ENCODE measurements at regions not wholly inside any gene's neighbourhood (a gene's known extent, or its start where the extent isn't known, plus 50 kb on each side); places are given as distances from the start of the nearest gene placed in this dataset.

DNA sequence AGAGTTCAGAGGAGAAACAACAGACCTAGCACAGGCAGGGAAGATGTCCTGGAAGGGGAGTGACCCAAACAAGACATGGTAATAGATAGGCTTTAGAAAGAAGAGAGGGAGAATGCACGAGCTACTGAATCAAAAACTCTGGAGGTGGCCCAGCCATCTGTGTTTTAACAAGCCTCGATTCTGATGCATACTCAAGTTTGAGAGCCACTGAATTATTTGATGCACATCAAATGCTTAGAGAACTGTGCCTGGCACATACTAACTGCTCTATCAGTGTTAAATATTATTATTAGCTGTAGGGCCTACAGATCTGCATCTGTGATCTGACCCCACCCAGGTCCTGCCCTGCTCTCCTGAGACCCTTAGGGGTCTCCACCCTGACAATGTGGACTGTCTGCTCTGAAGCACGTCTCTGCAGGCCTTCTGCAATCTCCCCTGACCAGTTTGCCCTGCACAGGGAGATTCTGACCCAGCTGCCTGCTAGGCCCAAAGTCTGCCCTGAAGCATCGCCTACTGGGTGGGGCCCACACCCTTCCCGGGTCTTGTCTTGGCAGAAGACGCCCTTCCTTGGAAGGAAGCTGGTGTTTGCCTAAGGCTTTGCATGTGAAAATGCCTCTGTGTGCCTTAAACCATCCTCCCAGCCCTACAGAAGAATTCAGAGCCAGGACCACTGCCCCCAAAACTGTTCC, 201.5 kb upstream of the KLF3 start:
- no peaks in the 10 kb centered on the region for H3K9me3 ChIP-seq
- no peaks in the 10 kb centered on the region for H3K36me3 ChIP-seq
- no peaks in the 10 kb centered on the region for H3K27me3 ChIP-seq
- intact Hi-C loops (cut with DNase I): no loop called here
- no peak overlapping the region for H3K27ac ChIP-seq
- WGBS (ENCODE audit: insufficient coverage, low coverage, low lambda C conversion rate, missing lambda C conversion rate): 79% methylated on average over 2 of the region's 6 CpGs
- DNase-seq (no peak), ATAC-seq (no peak)
- H3K4me1 ChIP-seq: no peaks in the 10 kb centered on the region
- no peak overlapping the region for H3K4me3 ChIP-seq
- TF ChIP-seq, protein P1, sequence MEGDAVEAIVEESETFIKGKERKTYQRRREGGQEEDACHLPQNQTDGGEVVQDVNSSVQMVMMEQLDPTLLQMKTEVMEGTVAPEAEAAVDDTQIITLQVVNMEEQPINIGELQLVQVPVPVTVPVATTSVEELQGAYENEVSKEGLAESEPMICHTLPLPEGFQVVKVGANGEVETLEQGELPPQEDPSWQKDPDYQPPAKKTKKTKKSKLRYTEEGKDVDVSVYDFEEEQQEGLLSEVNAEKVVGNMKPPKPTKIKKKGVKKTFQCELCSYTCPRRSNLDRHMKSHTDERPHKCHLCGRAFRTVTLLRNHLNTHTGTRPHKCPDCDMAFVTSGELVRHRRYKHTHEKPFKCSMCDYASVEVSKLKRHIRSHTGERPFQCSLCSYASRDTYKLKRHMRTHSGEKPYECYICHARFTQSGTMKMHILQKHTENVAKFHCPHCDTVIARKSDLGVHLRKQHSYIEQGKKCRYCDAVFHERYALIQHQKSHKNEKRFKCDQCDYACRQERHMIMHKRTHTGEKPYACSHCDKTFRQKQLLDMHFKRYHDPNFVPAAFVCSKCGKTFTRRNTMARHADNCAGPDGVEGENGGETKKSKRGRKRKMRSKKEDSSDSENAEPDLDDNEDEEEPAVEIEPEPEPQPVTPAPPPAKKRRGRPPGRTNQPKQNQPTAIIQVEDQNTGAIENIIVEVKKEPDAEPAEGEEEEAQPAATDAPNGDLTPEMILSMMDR (IDR thresholded peaks at IDR 0.05): no peak

DNA sequence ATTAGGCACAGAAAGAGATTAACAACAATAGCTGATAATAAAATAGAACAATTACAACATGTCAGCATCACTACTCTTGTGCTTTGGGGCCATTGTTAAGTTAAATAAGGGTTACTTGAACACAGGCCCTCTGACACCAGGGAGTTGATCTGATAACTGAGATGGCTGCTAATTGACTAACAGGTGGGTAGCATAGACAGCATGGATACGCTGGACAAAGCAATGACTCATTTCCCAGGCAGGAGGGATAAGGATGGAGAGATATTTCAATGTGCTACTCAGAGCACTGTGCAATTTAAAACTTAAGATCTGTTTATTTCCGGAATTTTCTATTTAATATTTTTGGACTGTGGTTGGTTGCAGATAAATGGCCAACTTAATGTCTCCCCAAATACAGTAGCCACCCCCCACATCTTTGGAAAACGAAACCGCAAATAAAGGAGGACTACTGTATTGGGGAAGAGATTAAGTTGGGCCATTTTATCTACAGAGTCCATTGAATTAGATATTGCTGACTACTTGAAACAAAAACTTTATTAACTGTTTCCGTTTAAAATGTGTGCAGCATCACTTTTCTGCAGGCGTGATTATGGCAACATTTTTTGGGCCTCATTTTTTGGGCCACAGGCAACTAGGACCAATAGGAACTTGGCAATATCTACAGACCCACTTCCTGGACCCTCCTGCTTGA, 200.6 kb upstream of the KLF3 start:
- WGBS (ENCODE audit: insufficient coverage, low coverage, low lambda C conversion rate, missing lambda C conversion rate): 87% methylated on average over 6 of the region's 6 CpGs
- TF ChIP-seq, protein P1 (IDR thresholded peaks at IDR 0.05): no peak
- TF ChIP-seq POLR2A (IDR thresholded peaks at IDR 0.05): no peak
- Histone ChIP-seq H3K27me3 (no peaks in the 10 kb centered on the region), H3K27ac (no peak overlapping the region), H3K9me3 (no peaks in the 10 kb centered on the region), H3K4me1 (no peaks in the 10 kb centered on the region), H3K4me3 (no peak overlapping the region), H3K36me3 (no peaks in the 10 kb centered on the region)
- no peak for ATAC-seq
- DNase-seq: no peak
- intact Hi-C loops (cut with DNase I): no loop called here

DNA sequence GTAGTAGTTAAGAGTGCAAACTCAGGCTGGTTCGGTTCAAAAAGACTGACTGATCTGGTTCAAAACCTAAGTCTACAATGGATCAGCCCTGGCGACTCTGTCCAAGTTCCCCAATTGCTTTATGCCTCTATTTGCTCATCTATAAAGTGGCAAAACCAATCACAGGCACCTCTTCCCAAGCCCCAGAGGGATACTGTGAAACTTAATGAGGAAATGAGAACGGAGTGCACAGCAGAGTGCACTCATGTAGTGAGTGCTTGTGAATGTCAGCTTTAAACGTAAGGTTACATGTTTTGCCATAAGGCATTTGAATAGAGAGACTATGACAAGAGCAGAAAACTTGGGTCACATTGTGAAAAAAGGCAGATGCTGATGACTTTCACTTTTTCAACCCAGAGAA, 199.7 kb upstream of the KLF3 start:
- no peak for TF ChIP-seq POLR2A (IDR thresholded peaks at IDR 0.05)
- TF ChIP-seq, protein P1 (IDR thresholded peaks at IDR 0.05): no peak

DNA sequence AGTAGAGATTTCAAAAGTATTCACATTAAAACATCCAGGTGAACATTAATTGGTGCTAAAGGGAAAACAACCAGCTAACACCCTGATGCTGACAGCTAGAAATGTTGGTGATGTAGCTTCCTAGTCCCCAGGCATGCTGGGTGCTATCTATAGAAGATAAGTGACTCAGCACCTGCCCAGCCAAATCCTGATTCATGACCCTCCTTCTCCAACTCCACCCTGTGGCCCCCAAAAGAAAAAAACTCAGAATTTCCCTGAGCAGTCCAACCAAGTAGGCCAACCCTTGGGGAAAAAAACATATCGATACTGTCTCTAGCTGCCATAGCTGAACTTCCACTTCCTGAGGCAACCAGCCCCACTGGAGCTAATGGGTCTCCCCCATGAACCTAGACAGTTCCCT, 197.6 kb upstream of the KLF3 start:
- H3K4me1 ChIP-seq: no peaks in the 10 kb centered on the region
- DNase-seq: no peak
- no peak overlapping the region for H3K4me3 ChIP-seq
- ATAC-seq: no peak
- H3K27ac ChIP-seq: no peak overlapping the region
- no peaks in the 10 kb centered on the region for H3K27me3 ChIP-seq
- no peaks in the 10 kb centered on the region for H3K36me3 ChIP-seq
- intact Hi-C loops (cut with DNase I): no loop called here
- no peaks in the 10 kb centered on the region for H3K9me3 ChIP-seq
- TF ChIP-seq POLR2A (IDR thresholded peaks at IDR 0.05): no peak
- TF ChIP-seq, protein P1 (IDR thresholded peaks at IDR 0.05): no peak
- 100% methylated on average over 1 of the region's 1 CpG for WGBS (ENCODE audit: insufficient coverage, low coverage, low lambda C conversion rate, missing lambda C conversion rate)

More for the DNA sequence above, 199.7 kb upstream of the KLF3 start:
- 74% methylated on average over 4 of the region's 4 CpGs for WGBS (ENCODE audit: insufficient coverage, low coverage, low lambda C conversion rate, missing lambda C conversion rate)
- Histone ChIP-seq H3K4me1 (no peaks in the 10 kb centered on the region), H3K27ac (no peak overlapping the region), H3K36me3 (no peaks in the 10 kb centered on the region), H3K27me3 (no peaks in the 10 kb centered on the region), H3K4me3 (no peak overlapping the region), H3K9me3 (no peaks in the 10 kb centered on the region)
- ATAC-seq (no peak), DNase-seq (no peak)
- intact Hi-C loops (cut with DNase I): no loop called here

All from right lobe of liver (tissue), 6 donors.